ENCODE measurements at regions not wholly inside any gene's neighbourhood (a gene's known extent, or its start where the extent isn't known, plus 50 kb on each side); places are given as distances from the start of the nearest gene placed in this dataset.
"Not testable (repeated sequence)": the region's sequence is repeated elsewhere in the genome, so short reads cannot be mapped to it uniquely, and the experiment has no call there.

- DNase-seq = no peak
Observed at GRCh38 chr7:56206420-56206819, 90.2 kb upstream of the NUPR2 start.

GRCh38 chr7:56199639-56200038, 83.4 kb upstream of the NUPR2 start:
- DNase-seq = no peak

- not testable (repeated sequence) for DNase-seq
Observed at GRCh38 chr7:56196195-56196594, 80.0 kb upstream of the NUPR2 start.

- no peak for DNase-seq
Observed at GRCh38 chr7:56188823-56189346, 72.7 kb upstream of the NUPR2 start.

GRCh38 chr7:56188376-56188775, 72.2 kb upstream of the NUPR2 start:
- no peak for DNase-seq

GRCh38 chr7:56181010-56181409, 64.8 kb upstream of the NUPR2 start:
- no peak for DNase-seq

GRCh38 chr7:56175771-56176170, 59.6 kb upstream of the NUPR2 start:
- DNase-seq = no peak

GRCh38 chr7:56174875-56175760, 58.9 kb upstream of the NUPR2 start:
- no peak for DNase-seq

- no peak for DNase-seq
Observed at GRCh38 chr7:56174346-56174874, 58.2 kb upstream of the NUPR2 start.
